ENCODE measurements at regions not wholly inside any gene's neighbourhood (a gene's known extent, or its start where the extent isn't known, plus 50 kb on each side); places are given as distances from the start of the nearest gene placed in this dataset.
"Not testable (repeated sequence)": the region's sequence is repeated elsewhere in the genome, so short reads cannot be mapped to it uniquely, and the experiment has no call there.

- DNase-seq (ENCODE audit: low spot score) = no peak
Observed at GRCh38 chr10:108000365-108000764, 835.9 kb upstream of the SORCS1 start.

DNA sequence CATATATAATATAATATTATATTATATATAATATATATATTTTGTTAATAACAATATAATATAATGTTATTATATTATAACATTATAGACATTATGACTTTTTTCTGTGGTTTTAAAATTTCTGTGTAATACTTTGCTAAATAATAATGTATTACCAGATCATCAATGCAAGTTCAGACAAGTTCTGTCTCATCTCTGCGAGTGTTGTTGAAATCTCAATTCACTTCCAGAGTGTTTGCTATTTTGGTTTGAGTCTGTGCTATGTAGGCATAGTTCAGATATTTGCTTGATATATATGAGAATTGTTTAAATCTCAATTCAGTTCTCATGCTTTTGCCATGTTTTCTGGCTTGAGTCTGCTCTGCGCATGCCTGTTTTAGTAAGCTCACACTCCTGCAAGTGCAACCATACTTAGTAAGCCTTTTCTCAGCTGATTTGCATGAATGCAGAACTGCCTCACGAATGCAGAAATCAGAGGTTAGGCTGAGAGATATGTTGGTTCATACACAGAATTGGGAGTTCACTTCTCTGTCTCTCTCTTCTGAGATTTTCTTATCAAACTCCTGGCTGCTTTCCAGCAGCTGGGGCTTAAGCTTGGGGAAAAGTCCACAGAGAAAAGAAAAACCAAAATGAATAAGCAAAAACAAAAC, 830.2 kb upstream of the SORCS1 start:
- DNase-seq (ENCODE audit: low spot score) = no peak

- DNase-seq (ENCODE audit: low spot score) = no peak
Observed at GRCh38 chr10:107986571-107986970, 822.1 kb upstream of the SORCS1 start.

GRCh38 chr10:107984581-107984980, 820.1 kb upstream of the SORCS1 start:
- no peak for DNase-seq (ENCODE audit: low spot score)

- no peak for DNase-seq (ENCODE audit: low spot score)
Observed at GRCh38 chr10:107984149-107984548, 819.6 kb upstream of the SORCS1 start.

DNA sequence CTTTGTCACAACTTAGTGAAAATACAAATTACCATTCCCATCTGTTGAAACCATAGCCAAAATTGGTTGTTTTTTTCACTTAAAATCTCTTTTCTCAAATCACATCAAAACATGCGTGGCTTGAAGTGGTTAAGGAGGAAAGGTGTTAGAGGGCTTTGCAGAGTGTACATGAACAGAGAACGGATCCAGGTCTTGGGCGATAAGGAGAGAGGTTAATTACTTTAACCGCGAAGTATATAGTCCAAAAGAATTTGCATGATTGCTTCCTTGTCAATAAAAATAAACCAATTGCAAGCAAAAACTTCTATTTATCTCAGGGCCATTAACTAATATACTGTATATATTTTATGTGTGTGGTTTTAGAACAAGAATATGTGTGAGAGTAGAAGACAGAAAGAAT, 813.9 kb upstream of the SORCS1 start:
- DNase-seq (ENCODE audit: low spot score) = no peak

DNA sequence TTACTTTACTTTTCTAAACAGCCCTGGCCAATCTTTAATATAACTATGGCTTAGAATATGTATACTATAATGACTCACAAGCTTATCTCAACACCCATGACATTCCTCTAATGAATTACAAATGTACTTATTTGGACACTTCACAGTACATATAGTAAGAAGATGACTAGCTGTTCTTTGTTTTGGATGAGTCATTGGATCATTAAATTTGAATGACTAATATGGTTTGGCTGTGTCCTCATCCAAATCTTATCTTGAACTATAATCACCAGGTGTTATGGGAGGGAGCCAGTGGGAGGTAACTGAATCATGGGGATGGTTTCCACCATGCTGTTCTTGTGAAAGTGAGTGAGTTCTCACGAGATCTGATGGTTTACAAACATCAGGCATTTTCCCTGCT, 807.5 kb upstream of the SORCS1 start:
- DNase-seq (ENCODE audit: low spot score) = no peak

DNA sequence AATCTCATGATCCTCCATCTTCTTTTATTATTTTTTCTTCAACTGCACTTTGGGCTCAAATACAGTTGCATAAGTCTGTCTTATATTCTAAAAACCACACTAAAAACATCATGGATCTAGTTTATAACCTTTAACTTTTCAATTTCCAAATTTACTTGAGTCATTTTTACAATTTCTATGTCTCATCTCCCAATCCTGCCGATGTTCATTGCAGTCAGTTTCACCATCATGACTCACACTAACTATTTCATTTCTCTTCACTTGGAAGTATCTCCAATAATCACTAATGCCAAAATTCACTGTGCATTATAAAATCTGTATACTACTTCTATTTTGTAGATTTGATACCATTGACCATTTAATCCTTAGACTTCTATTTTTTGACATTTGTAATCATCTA, 806.9 kb upstream of the SORCS1 start:
- DNase-seq (ENCODE audit: low spot score) = no peak

- no peak for DNase-seq (ENCODE audit: low spot score)
Observed at GRCh38 chr10:107970512-107970911, 806.0 kb upstream of the SORCS1 start.

- DNase-seq (ENCODE audit: low spot score) = no peak
Observed at GRCh38 chr10:107969936-107970335, 805.4 kb upstream of the SORCS1 start.

DNA sequence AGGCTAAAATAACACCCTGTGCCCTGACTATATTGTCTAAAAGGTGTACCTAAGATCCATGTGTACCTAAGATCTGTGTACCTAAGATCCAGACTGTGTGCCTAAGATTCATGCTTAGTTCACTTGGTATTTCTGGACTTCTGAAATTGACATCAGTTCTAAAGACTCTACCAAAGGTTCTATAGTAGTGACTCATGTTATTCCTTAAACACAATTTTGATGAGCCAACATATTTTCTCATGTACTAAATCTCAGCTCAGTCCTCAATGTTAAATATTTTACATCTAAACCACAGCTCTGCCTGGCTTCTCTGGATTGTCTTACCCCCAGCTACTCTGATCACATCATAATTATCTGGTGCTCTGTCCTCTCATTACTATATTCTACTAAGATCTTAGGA, 802.3 kb upstream of the SORCS1 start:
- no peak for DNase-seq (ENCODE audit: low spot score)

DNA sequence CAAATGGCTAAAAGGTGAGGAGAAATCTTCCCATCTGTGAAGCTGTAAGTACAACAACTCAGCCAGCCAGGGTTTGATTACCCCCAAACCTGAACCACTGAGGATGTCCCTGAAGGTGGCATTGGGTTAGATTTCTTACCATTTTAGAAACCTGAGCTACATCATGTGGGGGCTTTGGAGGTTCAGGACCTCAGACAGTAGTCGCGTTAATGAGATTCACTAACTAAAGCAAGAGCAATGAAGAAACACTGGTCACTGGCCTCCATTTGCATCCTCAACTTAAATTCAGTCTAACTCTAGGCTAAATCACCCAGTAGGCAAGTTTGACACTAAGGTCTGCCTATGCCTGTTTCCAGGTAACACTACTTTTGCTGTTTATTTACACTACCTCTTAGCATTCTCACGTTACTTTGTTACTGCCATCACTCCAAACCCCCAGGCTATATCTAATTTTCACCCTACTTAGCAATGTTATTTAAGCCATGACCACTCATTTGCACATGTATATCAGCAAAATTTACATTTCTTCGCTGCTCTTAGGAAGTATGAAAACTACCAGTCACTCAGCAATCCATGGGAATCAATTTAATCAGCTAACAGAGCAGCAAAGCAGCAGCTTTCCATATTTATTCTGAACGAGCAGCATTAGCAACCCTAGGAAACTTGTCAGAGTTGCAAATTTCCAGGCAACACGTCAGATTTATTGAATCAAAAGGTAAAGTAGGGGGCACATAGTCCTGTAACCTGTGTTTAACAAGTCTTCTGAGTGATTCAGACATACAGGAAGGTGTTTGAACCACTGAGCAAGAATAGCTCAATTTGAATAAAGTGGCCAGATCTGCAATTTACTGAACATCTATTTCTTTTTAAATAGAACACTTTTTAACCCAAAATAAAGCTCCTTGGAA, 788.4 kb upstream of the SORCS1 start:
- DNase-seq (ENCODE audit: low spot score) = no peak

DNA sequence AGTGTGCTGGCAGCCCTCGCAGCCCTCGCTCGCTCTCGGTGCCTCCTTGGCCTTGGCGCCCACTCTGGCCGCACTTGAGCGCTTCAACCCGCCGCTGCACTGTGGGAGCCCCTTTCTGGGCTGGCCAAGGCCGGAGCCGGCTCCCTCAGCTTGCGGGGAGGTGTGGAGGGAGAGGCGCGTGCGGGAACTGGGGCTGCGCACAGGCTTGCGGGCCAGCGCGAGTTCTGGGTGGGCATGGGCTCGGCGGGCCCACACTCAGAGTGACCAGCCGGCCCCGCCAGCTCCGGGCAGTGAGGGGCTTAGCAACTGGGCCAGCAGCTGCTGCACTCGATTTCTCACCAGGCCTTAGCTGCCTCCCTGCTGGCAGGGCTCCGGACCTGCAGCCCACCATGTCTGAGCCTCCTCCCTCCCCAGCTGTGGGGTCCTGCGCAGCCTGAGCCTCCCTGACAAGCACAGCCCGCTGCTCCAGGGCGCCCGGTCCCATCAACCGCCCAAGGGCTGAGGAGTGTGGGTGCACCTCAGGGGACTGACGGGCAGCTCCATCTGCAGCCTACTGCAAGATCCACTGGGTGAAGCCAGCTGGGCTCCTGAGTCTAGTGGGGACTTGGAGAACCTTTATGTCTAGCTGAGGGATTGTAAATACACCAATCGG, 786.0 kb upstream of the SORCS1 start:
- DNase-seq (ENCODE audit: low spot score) = not testable (repeated sequence)

GRCh38 chr10:107942826-107943225, 778.3 kb upstream of the SORCS1 start:
- DNase-seq (ENCODE audit: low spot score) = no peak

DNA sequence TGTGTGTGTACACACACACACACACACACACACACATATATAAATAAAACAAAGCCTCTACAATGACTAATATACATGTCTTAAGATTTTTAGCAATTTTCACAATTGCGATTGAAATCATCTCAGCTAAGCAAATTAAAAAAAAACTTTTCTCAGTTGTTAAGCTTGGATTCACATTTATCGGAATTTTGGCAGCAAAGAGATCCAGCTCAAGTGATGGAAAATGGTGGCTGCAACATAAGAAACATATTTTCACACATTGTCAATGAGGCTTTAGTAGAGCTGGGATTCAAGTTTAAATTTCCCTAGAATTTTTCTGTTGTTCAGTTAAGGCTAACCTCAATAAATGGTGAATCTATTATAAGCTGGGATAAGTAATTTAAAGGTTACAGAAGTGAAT, 768.6 kb upstream of the SORCS1 start:
- no peak for DNase-seq (ENCODE audit: low spot score)

DNA sequence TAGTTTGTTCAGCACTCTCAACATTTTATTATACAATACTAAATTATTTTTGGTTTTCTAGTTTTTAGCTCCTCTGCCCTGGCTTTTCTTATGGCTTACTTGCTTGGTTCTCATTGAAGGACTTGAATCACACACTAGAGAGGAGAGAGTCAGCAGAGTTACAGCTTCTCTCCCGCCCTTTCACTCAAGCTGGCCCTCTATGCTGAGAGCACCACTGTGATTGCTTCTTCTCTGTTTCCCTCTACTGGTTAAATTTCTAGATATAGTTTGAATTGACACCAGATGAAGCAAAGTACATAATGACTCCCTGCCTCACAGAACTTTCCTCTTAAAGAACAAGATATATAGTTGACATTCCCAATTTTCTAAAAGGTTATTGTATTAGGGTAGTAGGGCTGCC, 767.3 kb upstream of the SORCS1 start:
- no peak for DNase-seq (ENCODE audit: low spot score)

- DNase-seq (ENCODE audit: low spot score) = no peak
Observed at GRCh38 chr10:107930037-107930436, 765.5 kb upstream of the SORCS1 start.

DNA sequence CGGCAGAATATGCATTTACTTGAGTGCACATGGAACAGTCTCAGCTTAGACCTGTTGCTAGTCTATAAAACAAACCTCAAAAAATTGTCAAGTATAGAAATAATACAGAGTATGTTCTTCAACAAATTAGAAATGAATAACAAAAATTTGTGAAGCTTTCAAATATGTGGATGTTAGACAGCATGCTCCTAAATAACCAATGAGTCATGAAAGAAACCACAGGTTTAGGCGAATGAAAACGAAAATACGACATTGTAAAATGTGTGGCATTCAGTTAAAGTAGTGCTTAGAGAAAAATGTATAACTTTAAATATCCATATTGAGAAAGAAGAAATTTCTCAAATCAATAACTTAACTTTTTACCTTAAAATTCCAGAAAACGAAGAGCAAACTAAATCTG, 760.0 kb upstream of the SORCS1 start:
- DNase-seq (ENCODE audit: low spot score) = no peak

DNA sequence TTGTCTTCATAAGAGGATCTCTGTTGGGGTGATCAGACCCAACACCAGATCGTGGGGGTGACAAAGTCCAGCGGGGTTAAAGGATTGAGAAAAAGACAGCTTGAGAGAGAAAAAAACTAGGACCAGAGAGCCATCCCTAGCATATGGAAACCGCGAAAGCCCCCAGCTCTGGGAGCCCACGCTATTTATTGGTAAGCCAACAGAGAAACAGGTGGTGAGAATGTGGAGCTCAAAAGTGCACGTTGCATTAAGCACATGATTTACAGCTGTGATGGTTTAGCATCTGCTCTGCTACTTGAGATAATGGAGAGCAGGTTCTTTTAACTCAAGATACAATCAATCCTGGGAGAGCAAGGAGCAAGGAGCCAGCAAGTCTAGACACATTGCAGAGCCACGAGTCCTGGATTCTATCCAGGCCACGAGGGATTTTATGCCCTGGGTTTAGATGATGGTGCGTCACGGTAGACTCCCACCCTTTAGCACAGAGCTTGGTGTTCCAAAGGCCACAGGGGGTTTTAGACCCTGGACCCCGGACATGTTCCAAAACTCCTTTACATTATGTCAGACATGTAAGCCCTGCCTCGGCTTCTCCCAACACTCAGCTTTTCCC, 755.2 kb upstream of the SORCS1 start:
- no peak for DNase-seq (ENCODE audit: low spot score)

- DNase-seq (ENCODE audit: low spot score) = no peak
Observed at GRCh38 chr10:107918171-107918570, 753.7 kb upstream of the SORCS1 start.

DNA sequence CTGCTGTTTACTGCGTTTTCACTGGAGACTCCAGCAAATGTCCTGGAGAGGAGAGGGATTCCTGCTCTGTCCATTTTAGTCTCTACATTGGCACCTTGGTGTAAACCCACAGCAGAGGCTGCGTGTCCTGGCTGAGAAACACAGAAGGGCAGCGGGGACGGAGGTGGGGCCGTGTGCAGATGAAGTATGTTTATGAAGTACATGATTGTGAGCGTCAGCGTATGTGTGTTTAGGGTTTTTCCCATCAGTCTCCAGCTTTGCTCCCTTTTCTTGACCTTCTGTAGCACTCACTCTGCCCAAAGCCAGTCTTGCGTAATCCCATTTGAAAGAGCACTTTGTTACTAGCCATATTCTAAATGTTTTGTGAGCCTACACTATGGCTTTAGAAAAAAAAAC, 750.7 kb upstream of the SORCS1 start:
- DNase-seq (ENCODE audit: low spot score) = no peak

DNA sequence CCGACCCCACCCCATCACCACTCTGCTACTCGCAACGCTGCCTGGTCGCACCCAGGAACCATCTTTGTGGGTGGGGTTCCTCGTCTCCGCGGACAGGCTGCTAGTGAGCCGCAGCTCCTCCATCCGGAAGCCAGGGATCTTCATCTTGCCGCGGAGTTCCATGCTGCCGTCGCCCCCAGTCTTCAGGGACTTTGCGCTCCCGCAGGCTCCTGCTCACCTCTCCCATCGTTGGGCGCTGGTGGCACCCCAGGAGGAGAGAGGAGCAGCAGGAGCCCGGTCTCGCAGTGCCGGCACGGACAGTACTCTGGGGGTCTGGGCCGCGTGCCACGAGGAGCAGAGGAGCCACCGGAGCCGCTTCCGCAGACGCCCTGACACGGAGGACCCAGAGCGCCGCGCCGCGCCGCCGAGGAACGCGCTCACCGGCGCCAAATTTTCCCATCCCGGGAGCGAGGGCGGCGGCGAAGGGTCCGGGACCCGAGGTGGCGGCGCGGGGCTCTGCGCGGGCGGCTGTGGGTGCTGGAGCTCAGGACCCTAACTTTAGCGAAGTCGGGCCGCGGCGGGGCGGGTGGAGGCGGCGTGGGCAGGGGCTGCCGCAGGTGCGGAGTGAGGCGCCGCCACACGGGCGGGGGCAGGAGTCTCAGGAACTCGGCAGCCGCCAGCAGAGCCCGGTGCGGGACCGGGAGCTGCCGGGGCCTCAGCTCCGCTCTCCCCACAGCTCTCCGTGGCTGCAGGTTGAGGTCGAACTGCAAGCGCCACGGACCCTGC, 750.1 kb upstream of the SORCS1 start:
- no peak for DNase-seq (ENCODE audit: low spot score)

Data from hematopoietic multipotent progenitor cell treated with erythropoietin and hydrocortisone succinate and interleukin-3 and kit ligand, for 15 days (in vitro differentiated cells).